ENCODE measurements at regions not wholly inside any gene's neighbourhood (a gene's known extent, or its start where the extent isn't known, plus 50 kb on each side); places are given as distances from the start of the nearest gene placed in this dataset.
"Not testable (repeated sequence)": the region's sequence is repeated elsewhere in the genome, so short reads cannot be mapped to it uniquely, and the experiment has no call there.

- not testable (repeated sequence) for TF ChIP-seq CTCF (IDR thresholded peaks at IDR 0.05; ENCODE audit: insufficient read depth, low read length, poor library complexity, severe bottlenecking); EZH2phosphoT487 (conservative IDR thresholded peaks at IDR 0.05; ENCODE audit: low read length)
Measured at GRCh38 chr20:30295967-30296366, 961.5 kb upstream of the DEFB115 start.

Measured in SU-DHL-6 (cell line).